ENCODE measurements at regions not wholly inside any gene's neighbourhood (a gene's known extent, or its start where the extent isn't known, plus 50 kb on each side); places are given as distances from the start of the nearest gene placed in this dataset.
A peak's percentile ranks its signal among the peaks of the same experiment; 100 is the strongest.

- H3K27ac ChIP-seq (ENCODE audit: low read depth, low read length), result no peak overlapping the region
- no peak overlapping the region for H3K14ac ChIP-seq (ENCODE audit: low read length)
- no peak overlapping the region for H2AK5ac ChIP-seq (ENCODE audit: low read length)
- H3K79me1 ChIP-seq (ENCODE audit: low read length), result no peaks in the 10 kb centered on the region
- no peak overlapping the region for H2BK120ac ChIP-seq (ENCODE audit: insufficient read depth, low read length, poor library complexity)
- no peak overlapping the region for H3K18ac ChIP-seq (ENCODE audit: low read length)
- H3K9me3 ChIP-seq (ENCODE audit: insufficient read depth, low read depth, low read length), result no peaks in the 10 kb centered on the region
- H4K91ac ChIP-seq (ENCODE audit: low read depth, low read length), result no peak overlapping the region
- H4K12ac ChIP-seq (ENCODE audit: low read depth, low read length), result no peak overlapping the region
- H2AFZ ChIP-seq (ENCODE audit: insufficient read depth, low read length, poor library complexity), result no peak overlapping the region
- no peaks in the 10 kb centered on the region for H3K79me2 ChIP-seq (ENCODE audit: control insufficient read depth, insufficient read depth, low read length, poor library complexity)
- no peak overlapping the region for H3K4me2 ChIP-seq (ENCODE audit: low read length)
- H3K9ac ChIP-seq (ENCODE audit: low read length), result no peak overlapping the region
- no peaks in the 10 kb centered on the region for H3K36me3 ChIP-seq (ENCODE audit: control insufficient read depth in 1 of 2, insufficient read depth in 2 of 2, low read length in 2 of 2)
- no peak overlapping the region for H3K23ac ChIP-seq (ENCODE audit: low read length)
- H4K8ac ChIP-seq (ENCODE audit: low read depth, low read length), result no peak overlapping the region
- no peak overlapping the region for H3K4me3 ChIP-seq (ENCODE audit: low read depth, low read length)
- H3K27me3 ChIP-seq (ENCODE audit: insufficient read depth, low read length), result no peaks in the 10 kb centered on the region
- H3K4ac ChIP-seq (ENCODE audit: low read depth, low read length), result no peak overlapping the region
- WGBS (ENCODE audit: extremely low coverage, insufficient coverage, insufficient read length), result no CpG with 5 or more reads among the region's 5 CpGs
- H2BK5ac ChIP-seq (ENCODE audit: low read depth, low read length, poor library complexity), result no peak overlapping the region
- H3K4me1 ChIP-seq (ENCODE audit: control insufficient read depth in 1 of 2, insufficient read depth in 2 of 2, low read length in 2 of 2), result no peaks in the 10 kb centered on the region
- H2BK12ac ChIP-seq (ENCODE audit: low read length), result no peak overlapping the region
- peak in 1 of 2 donors; percentile 52 for DNase-seq
Observed at GRCh38 chr13:62119739-62120700, 704.4 kb upstream of the PCDH20 start.

- Histone ChIP-seq H2AK5ac (ENCODE audit: low read length) (no peak overlapping the region), H3K23ac (ENCODE audit: low read length) (no peak overlapping the region), H2AFZ (ENCODE audit: insufficient read depth, low read length, poor library complexity) (no peak overlapping the region), H3K14ac (ENCODE audit: low read length) (no peak overlapping the region), H4K8ac (ENCODE audit: low read depth, low read length) (no peak overlapping the region), H3K4me3 (ENCODE audit: low read depth, low read length) (no peak overlapping the region), H3K27ac (ENCODE audit: low read depth, low read length) (no peak overlapping the region), H3K18ac (ENCODE audit: low read length) (no peak overlapping the region), H3K9me3 (ENCODE audit: insufficient read depth, low read depth, low read length) (no peaks in the 10 kb centered on the region), H3K4ac (ENCODE audit: low read depth, low read length) (no peak overlapping the region), H2BK12ac (ENCODE audit: low read length) (no peak overlapping the region), H3K79me2 (ENCODE audit: control insufficient read depth, insufficient read depth, low read length, poor library complexity) (no peaks in the 10 kb centered on the region), H2BK5ac (ENCODE audit: low read depth, low read length, poor library complexity) (no peak overlapping the region), H3K36me3 (ENCODE audit: control insufficient read depth in 1 of 2, insufficient read depth in 2 of 2, low read length in 2 of 2) (no peaks in the 10 kb centered on the region), H3K27me3 (ENCODE audit: insufficient read depth, low read length) (no peaks in the 10 kb centered on the region), H2BK120ac (ENCODE audit: insufficient read depth, low read length, poor library complexity) (no peak overlapping the region), H3K79me1 (ENCODE audit: low read length) (no peaks in the 10 kb centered on the region), H3K4me1 (ENCODE audit: control insufficient read depth in 1 of 2, insufficient read depth in 2 of 2, low read length in 2 of 2) (no peaks in the 10 kb centered on the region), H3K4me2 (ENCODE audit: low read length) (no peak overlapping the region), H4K91ac (ENCODE audit: low read depth, low read length) (no peak overlapping the region), H3K9ac (ENCODE audit: low read length) (no peak overlapping the region), H4K12ac (ENCODE audit: low read depth, low read length) (no peak overlapping the region)
- WGBS (ENCODE audit: extremely low coverage, insufficient coverage, insufficient read length), result no CpG with 5 or more reads among the region's 4 CpGs
- DNase-seq, result no peak
Observed at GRCh38 chr13:62115831-62116230, 700.2 kb upstream of the PCDH20 start.

- Histone ChIP-seq H3K79me1 (ENCODE audit: low read length) (no peaks in the 10 kb centered on the region), H2BK12ac (ENCODE audit: low read length) (no peak overlapping the region), H3K4me2 (ENCODE audit: low read length) (no peak overlapping the region), H3K27ac (ENCODE audit: low read depth, low read length) (no peak overlapping the region), H3K9me3 (ENCODE audit: insufficient read depth, low read depth, low read length) (no peaks in the 10 kb centered on the region), H3K14ac (ENCODE audit: low read length) (no peak overlapping the region), H3K18ac (ENCODE audit: low read length) (no peak overlapping the region), H3K9ac (ENCODE audit: low read length) (no peak overlapping the region), H4K8ac (ENCODE audit: low read depth, low read length) (no peak overlapping the region), H3K4me1 (ENCODE audit: control insufficient read depth in 1 of 2, insufficient read depth in 2 of 2, low read length in 2 of 2) (no peaks in the 10 kb centered on the region), H3K23ac (ENCODE audit: low read length) (no peak overlapping the region), H3K36me3 (ENCODE audit: control insufficient read depth in 1 of 2, insufficient read depth in 2 of 2, low read length in 2 of 2) (no peaks in the 10 kb centered on the region), H2AFZ (ENCODE audit: insufficient read depth, low read length, poor library complexity) (no peak overlapping the region), H3K4ac (ENCODE audit: low read depth, low read length) (no peak overlapping the region), H3K4me3 (ENCODE audit: low read depth, low read length) (no peak overlapping the region), H3K79me2 (ENCODE audit: control insufficient read depth, insufficient read depth, low read length, poor library complexity) (no peaks in the 10 kb centered on the region), H4K91ac (ENCODE audit: low read depth, low read length) (no peak overlapping the region), H2BK5ac (ENCODE audit: low read depth, low read length, poor library complexity) (no peak overlapping the region), H2BK120ac (ENCODE audit: insufficient read depth, low read length, poor library complexity) (no peak overlapping the region), H4K12ac (ENCODE audit: low read depth, low read length) (no peak overlapping the region), H2AK5ac (ENCODE audit: low read length) (no peak overlapping the region), H3K27me3 (ENCODE audit: insufficient read depth, low read length) (no peaks in the 10 kb centered on the region)
- no peak for DNase-seq
- WGBS (ENCODE audit: extremely low coverage, insufficient coverage, insufficient read length), result no CpG with 5 or more reads among the region's 3 CpGs
Observed at GRCh38 chr13:62113179-62113578, 697.5 kb upstream of the PCDH20 start.

- no peak overlapping the region for H3K14ac ChIP-seq (ENCODE audit: low read length)
- H3K9me3 ChIP-seq (ENCODE audit: insufficient read depth, low read depth, low read length), result no peaks in the 10 kb centered on the region
- no peaks in the 10 kb centered on the region for H3K79me1 ChIP-seq (ENCODE audit: low read length)
- H2BK5ac ChIP-seq (ENCODE audit: low read depth, low read length, poor library complexity), result no peak overlapping the region
- WGBS (ENCODE audit: extremely low coverage, insufficient coverage, insufficient read length), result no CpG with 5 or more reads among the region's 4 CpGs
- H4K8ac ChIP-seq (ENCODE audit: low read depth, low read length), result no peak overlapping the region
- H3K4me2 ChIP-seq (ENCODE audit: low read length), result no peak overlapping the region
- H3K27ac ChIP-seq (ENCODE audit: low read depth, low read length), result no peak overlapping the region
- H2BK120ac ChIP-seq (ENCODE audit: insufficient read depth, low read length, poor library complexity), result no peak overlapping the region
- no peak overlapping the region for H3K23ac ChIP-seq (ENCODE audit: low read length)
- no peak overlapping the region for H4K12ac ChIP-seq (ENCODE audit: low read depth, low read length)
- no peak overlapping the region for H2AFZ ChIP-seq (ENCODE audit: insufficient read depth, low read length, poor library complexity)
- H3K4me1 ChIP-seq (ENCODE audit: control insufficient read depth in 1 of 2, insufficient read depth in 2 of 2, low read length in 2 of 2), result no peaks in the 10 kb centered on the region
- no peak overlapping the region for H3K4ac ChIP-seq (ENCODE audit: low read depth, low read length)
- no peaks in the 10 kb centered on the region for H3K36me3 ChIP-seq (ENCODE audit: control insufficient read depth in 1 of 2, insufficient read depth in 2 of 2, low read length in 2 of 2)
- H2AK5ac ChIP-seq (ENCODE audit: low read length), result no peak overlapping the region
- no peak for DNase-seq
- no peak overlapping the region for H2BK12ac ChIP-seq (ENCODE audit: low read length)
- no peak overlapping the region for H3K18ac ChIP-seq (ENCODE audit: low read length)
- no peaks in the 10 kb centered on the region for H3K79me2 ChIP-seq (ENCODE audit: control insufficient read depth, insufficient read depth, low read length, poor library complexity)
- no peak overlapping the region for H4K91ac ChIP-seq (ENCODE audit: low read depth, low read length)
- H3K9ac ChIP-seq (ENCODE audit: low read length), result no peak overlapping the region
- no peaks in the 10 kb centered on the region for H3K27me3 ChIP-seq (ENCODE audit: insufficient read depth, low read length)
- H3K4me3 ChIP-seq (ENCODE audit: low read depth, low read length), result no peak overlapping the region
Observed at GRCh38 chr13:62110079-62110478, 694.4 kb upstream of the PCDH20 start.
